HG03342 (cell line): ENCODE measurements at regions not wholly inside any gene's neighbourhood (a gene's known extent, or its start where the extent isn't known, plus 50 kb on each side); places are given as distances from the start of the nearest gene placed in this dataset.
"Not testable (repeated sequence)": the region's sequence is repeated elsewhere in the genome, so short reads cannot be mapped to it uniquely, and the experiment has no call there.

Source experiments
- ATAC-seq: cut with Tn5 transposase; IDR thresholded peaks from one replicate; pipeline ENCODE4 v1.9.1; 2021; ENCODE audit warnings: mild to moderate bottlenecking, moderate library complexity; ENCODE audit not compliant: unreplicated experiment

- not testable (repeated sequence) for ATAC-seq
These were observed 250.9 kb upstream of the PRKCQ start for GRCh38 chr10:6830981-6831380.

GRCh38 chr10:6824793-6825192 lies 244.7 kb upstream of the PRKCQ start:
- ATAC-seq: not testable (repeated sequence)

- no peak for ATAC-seq
These were observed 243.7 kb upstream of the PRKCQ start for GRCh38 chr10:6823770-6824169.

DNA sequence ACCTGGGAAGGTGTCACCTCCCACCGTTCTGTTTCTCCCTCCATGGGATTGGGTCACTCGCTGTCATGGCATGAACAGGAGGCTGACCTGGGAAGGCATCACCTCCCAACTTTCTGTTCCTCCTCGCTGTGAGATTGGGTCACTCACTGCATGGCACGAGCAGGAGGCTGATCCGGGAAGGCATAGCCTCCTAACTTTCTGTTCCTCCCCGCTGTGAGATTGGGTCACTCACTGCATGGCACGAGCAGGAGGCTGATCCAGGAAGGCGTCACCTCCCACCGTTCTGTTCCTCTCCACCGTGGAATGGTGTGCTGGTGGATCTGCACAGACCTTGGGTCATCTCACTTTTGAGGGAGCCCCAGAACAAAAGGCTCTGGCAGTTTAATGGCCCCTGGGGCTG lies 239.2 kb upstream of the PRKCQ start:
- no peak for ATAC-seq

- no peak for ATAC-seq
These were observed 237.7 kb upstream of the PRKCQ start for GRCh38 chr10:6817770-6818169.

- no peak for ATAC-seq
These were observed 235.3 kb upstream of the PRKCQ start for GRCh38 chr10:6815346-6815745.

GRCh38 chr10:6813856-6814255 lies 233.8 kb upstream of the PRKCQ start:
- ATAC-seq: no peak

GRCh38 chr10:6813306-6813705 lies 233.2 kb upstream of the PRKCQ start:
- no peak for ATAC-seq

DNA sequence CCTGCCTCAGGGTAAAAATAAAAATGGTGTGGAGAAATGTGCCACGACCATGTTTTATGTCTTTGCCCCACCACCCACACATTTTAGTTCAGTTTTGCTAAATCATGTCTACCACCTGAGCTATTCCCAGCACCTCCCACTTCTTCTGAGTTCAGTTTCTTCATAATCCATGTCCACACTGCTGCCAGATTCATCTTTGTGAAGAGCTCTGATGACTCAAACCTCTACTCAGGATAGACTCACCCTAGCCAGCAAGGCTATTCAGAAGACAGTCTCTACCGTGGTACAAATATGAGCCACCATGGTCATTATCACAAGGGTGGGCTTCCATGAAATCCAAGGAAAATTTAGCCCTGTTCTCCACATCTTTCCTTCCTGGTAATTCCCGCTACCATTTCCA lies 231.1 kb upstream of the PRKCQ start:
- ATAC-seq: no peak

DNA sequence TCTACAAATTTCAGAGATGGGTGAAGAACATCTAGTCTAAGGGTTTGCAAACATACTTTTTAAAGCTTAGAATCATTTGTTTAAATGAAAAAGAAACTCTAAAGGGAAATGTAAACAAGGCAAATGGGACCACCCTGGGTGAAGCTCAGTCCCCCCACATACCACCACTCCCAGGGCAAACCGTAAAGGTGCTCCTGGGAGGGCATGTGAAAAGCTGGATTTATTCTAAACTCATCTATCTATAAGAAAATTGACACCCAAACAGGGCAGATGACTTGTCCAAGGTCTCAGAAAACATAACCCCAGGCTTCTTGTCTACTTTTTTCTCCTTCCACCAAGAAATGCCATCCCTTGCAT lies 223.3 kb upstream of the PRKCQ start:
- no peak for ATAC-seq

- ATAC-seq: no peak
These were observed 222.8 kb upstream of the PRKCQ start for GRCh38 chr10:6802759-6803426.

DNA sequence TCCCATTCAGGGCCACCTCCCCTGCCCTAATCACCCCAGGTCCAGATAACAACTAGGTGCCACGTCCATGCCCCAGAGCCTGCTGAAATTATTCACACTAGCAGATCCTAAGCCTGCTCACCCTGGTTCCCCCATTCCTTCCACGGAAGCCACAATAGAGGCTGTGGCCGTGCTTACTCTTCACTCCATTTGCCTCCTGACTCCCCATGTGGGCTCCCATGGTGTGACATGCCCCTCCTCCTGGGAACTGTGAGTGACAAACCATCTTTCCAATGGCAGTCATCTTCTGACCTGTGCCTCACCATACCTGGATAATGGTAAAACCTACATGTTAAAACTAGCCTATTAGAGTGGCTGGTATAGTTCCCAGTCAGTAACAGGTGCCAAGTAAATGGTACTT lies 216.2 kb upstream of the PRKCQ start:
- no peak for ATAC-seq

DNA sequence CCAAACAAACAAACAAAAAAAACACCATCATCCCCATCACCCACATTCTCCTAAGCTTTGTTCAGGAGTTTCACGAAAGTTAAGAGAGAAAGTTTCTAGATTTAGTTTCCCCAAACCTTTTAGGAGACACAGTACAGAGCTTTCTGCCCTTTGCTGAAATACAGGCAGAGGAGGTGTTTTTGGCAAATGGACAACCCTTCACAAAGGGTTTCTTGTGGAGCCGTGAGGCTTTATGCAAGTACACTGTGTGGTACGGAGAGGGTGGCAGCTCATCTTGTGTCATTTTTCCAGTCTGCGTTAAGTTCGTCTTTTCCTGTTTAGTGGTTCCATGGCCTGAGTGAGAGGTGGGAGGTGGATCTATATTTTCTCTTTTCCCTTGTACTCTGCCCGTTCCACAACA lies 215.5 kb upstream of the PRKCQ start:
- ATAC-seq: no peak

DNA sequence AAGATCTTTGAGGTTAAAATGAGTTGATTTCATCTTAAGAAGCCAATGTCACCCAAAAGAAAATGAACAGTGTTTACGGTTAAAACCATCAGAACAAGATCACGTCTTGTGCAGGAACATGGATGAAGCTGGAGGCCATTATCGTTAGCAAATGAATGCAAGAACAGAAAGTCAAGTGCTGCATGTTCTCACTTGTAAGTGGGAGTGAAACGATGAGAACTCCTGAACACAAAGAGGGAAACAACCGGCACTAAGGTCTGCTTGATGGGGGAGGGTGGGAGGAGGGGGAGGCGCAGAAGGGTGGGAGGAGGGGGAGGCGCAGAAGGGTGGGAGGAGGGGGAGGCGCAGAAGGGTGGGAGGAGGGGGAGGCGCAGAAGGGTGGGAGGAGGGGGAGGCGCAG lies 214.8 kb upstream of the PRKCQ start:
- ATAC-seq: not testable (repeated sequence)

DNA sequence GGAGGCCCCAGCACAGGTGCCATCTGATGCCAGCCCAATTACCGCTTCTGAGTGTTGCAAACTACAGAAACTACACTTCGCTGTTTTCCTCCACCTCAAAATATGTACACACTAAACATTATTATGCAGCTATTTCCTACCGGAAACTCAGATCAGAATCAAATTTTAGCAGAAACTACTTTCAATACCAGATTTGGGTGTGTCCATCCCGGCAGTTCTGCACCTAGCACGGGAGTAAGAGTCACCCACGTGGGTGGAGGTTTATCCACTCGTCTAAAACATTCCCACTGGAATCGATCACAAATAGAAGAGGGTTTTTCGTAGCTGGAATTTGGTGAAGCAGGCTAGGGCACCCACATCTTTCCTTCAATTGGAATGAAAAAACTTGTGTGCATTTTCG lies 214.4 kb upstream of the PRKCQ start:
- no peak for ATAC-seq

GRCh38 chr10:6788731-6789130 lies 208.7 kb upstream of the PRKCQ start:
- ATAC-seq: no peak

- ATAC-seq: no peak
These were observed 208.2 kb upstream of the PRKCQ start for GRCh38 chr10:6788231-6788630.

GRCh38 chr10:6787718-6788117 lies 207.6 kb upstream of the PRKCQ start:
- no peak for ATAC-seq

DNA sequence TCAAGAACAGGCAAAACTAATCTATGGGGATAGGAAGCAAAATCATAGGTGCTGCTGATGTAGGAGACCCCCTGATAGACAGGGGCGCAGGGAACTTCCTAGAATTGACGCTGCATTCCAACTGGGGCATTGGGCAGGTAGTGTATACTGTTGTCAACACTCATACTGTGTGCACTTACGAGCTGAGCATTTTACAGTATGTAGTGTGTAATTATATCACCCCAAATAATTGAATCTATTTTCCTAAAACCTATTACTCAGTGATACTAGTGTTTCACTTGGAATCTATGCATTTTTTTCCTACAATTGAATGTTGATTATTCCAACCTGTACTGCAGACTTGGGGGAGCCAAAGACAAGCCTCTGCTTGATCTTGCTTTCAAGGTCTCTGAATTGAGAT lies 207.0 kb upstream of the PRKCQ start:
- ATAC-seq: no peak

- no peak for ATAC-seq
These were observed 206.5 kb upstream of the PRKCQ start for GRCh38 chr10:6786579-6787031.

DNA sequence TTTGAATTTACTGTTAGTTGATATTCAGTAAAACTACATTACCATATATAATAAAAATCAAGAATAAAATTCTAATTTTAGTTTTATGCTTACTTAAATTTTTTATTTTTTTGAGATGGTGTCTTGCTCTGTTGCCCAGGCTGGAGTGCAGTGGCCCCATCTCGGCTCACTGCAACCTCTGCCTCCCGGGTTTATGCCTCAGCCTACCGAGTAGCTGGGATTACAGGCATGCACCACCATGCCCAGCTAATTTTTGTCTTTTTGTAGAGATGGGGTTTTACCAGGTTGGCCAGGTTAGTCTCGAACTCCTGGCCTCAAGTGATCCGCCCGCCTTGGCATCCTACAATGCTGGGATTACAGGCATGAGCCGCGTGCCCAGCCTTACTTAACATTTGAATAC lies 204.4 kb upstream of the PRKCQ start:
- ATAC-seq: not testable (repeated sequence)

- ATAC-seq: no peak
These were observed 203.4 kb upstream of the PRKCQ start for GRCh38 chr10:6783471-6783870.

DNA sequence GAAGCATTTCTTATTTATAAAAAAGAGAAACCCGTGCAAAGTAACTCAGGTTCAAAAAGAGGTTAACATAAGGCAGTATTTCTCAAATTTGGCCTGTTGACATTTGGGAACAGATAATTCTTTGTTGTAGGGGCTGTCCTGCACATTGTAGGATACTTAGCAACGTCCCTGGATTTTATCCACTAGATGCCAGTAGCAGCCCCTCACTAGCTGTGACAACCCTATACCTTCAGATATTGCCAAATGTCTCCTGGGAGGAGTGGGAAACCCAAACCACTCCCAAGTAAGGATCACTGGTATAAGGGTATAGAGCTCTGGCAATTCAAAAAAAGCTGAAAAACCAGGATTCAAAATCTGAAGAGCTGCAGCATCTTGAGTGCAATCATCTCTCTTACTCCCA lies 202.3 kb upstream of the PRKCQ start:
- ATAC-seq: no peak
